HG02678 (cell line): ENCODE measurements at regions not wholly inside any gene's neighbourhood (a gene's known extent, or its start where the extent isn't known, plus 50 kb on each side); places are given as distances from the start of the nearest gene placed in this dataset.
"Not testable (repeated sequence)": the region's sequence is repeated elsewhere in the genome, so short reads cannot be mapped to it uniquely, and the experiment has no call there.

Experiments
- ATAC-seq: cut with Tn5 transposase; IDR thresholded peaks from one replicate; pipeline ENCODE4 v1.9.1; 2021; ENCODE audit warnings: mild to moderate bottlenecking, moderate library complexity; ENCODE audit not compliant: unreplicated experiment

- no peak for ATAC-seq
These were observed 507.2 kb downstream of the LTN1 start for GRCh38 chr21:28485301-28486022.

GRCh38 chr21:28483301-28484035, 509.2 kb downstream of the LTN1 start:
- no peak for ATAC-seq

- ATAC-seq: no peak
These were observed 510.0 kb downstream of the LTN1 start for GRCh38 chr21:28482657-28483056.

- no peak for ATAC-seq
These were observed 512.2 kb downstream of the LTN1 start for GRCh38 chr21:28480470-28480869.

- ATAC-seq: no peak
These were observed 519.0 kb downstream of the LTN1 start for GRCh38 chr21:28473530-28474220.

GRCh38 chr21:28472543-28472942, 520.1 kb downstream of the LTN1 start:
- ATAC-seq: not testable (repeated sequence)

- no peak for ATAC-seq
These were observed 527.7 kb downstream of the LTN1 start for GRCh38 chr21:28464988-28465387.

- no peak for ATAC-seq
These were observed 528.6 kb downstream of the LTN1 start for GRCh38 chr21:28464095-28464494.

- no peak for ATAC-seq
These were observed 533.5 kb downstream of the LTN1 start for GRCh38 chr21:28459193-28459592.

- ATAC-seq: no peak
These were observed 534.2 kb downstream of the LTN1 start for GRCh38 chr21:28458446-28458845.

- ATAC-seq: no peak
These were observed 537.5 kb downstream of the LTN1 start for GRCh38 chr21:28455253-28455600.

GRCh38 chr21:28454564-28455252, 538.0 kb downstream of the LTN1 start:
- no peak for ATAC-seq

GRCh38 chr21:28447462-28447861, 545.2 kb downstream of the LTN1 start:
- ATAC-seq: no peak

- no peak for ATAC-seq
These were observed 547.4 kb downstream of the LTN1 start for GRCh38 chr21:28445141-28445830.

- no peak for ATAC-seq
These were observed 548.1 kb downstream of the LTN1 start for GRCh38 chr21:28444557-28444956.

GRCh38 chr21:28444111-28444510, 548.6 kb downstream of the LTN1 start:
- ATAC-seq: no peak

GRCh38 chr21:28442624-28443023, 550.1 kb downstream of the LTN1 start:
- no peak for ATAC-seq

GRCh38 chr21:28442085-28442484, 550.6 kb downstream of the LTN1 start:
- no peak for ATAC-seq

- no peak for ATAC-seq
These were observed 552.9 kb downstream of the LTN1 start for GRCh38 chr21:28439788-28440187.

GRCh38 chr21:28439251-28439650, 553.4 kb downstream of the LTN1 start:
- no peak for ATAC-seq

- no peak for ATAC-seq
These were observed 555.6 kb downstream of the LTN1 start for GRCh38 chr21:28437061-28437460.
